D721Med (cell line): ENCODE measurements at regions not wholly inside any gene's neighbourhood (a gene's known extent, or its start where the extent isn't known, plus 50 kb on each side); places are given as distances from the start of the nearest gene placed in this dataset.

ENCODE experiments used
- DNase-seq: peaks from one replicate; pipeline ENCODE4 v3.0.0; 2011; ENCODE audit warnings: low spot score; ENCODE audit not compliant: insufficient read length
- FAIRE-seq: peaks from 2 replicates; lab custom pipeline; 2011; peaks lifted over from hg19 to GRCh38; lab: Jason Lieb, UNC
- TF ChIP-seq, protein P1 (sequence below): IDR thresholded peaks from 2 replicates; pipeline ENCODE4 v1.5.1; 2012; ENCODE audit warnings: mild to moderate bottlenecking, control low read depth; ENCODE audit not compliant: insufficient read depth; ENCODE audit errors: missing control alignments

DNA sequence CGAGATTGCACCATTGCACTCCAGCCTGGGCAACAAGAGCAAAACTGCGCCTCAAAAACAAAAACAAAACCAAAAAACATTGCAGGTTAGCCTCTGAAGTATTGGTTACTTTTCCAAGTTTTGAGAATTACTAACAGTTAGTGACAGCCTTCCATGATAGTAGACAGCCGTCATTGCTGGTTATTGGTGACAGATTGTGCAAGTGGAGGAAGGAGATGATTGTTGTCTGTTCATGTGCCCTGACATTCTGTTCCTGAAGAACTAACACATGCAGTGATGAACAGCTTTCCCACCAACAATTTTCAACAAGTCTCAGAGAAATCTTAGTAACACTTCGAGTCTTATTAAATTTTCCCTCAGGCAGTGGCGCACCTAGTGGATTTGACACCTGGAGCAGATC lies 89.3 kb upstream of the NAP1L1 start:
- FAIRE-seq (no peak), DNase-seq (no peak)
- TF ChIP-seq, protein P1, sequence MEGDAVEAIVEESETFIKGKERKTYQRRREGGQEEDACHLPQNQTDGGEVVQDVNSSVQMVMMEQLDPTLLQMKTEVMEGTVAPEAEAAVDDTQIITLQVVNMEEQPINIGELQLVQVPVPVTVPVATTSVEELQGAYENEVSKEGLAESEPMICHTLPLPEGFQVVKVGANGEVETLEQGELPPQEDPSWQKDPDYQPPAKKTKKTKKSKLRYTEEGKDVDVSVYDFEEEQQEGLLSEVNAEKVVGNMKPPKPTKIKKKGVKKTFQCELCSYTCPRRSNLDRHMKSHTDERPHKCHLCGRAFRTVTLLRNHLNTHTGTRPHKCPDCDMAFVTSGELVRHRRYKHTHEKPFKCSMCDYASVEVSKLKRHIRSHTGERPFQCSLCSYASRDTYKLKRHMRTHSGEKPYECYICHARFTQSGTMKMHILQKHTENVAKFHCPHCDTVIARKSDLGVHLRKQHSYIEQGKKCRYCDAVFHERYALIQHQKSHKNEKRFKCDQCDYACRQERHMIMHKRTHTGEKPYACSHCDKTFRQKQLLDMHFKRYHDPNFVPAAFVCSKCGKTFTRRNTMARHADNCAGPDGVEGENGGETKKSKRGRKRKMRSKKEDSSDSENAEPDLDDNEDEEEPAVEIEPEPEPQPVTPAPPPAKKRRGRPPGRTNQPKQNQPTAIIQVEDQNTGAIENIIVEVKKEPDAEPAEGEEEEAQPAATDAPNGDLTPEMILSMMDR, result no peak

DNA sequence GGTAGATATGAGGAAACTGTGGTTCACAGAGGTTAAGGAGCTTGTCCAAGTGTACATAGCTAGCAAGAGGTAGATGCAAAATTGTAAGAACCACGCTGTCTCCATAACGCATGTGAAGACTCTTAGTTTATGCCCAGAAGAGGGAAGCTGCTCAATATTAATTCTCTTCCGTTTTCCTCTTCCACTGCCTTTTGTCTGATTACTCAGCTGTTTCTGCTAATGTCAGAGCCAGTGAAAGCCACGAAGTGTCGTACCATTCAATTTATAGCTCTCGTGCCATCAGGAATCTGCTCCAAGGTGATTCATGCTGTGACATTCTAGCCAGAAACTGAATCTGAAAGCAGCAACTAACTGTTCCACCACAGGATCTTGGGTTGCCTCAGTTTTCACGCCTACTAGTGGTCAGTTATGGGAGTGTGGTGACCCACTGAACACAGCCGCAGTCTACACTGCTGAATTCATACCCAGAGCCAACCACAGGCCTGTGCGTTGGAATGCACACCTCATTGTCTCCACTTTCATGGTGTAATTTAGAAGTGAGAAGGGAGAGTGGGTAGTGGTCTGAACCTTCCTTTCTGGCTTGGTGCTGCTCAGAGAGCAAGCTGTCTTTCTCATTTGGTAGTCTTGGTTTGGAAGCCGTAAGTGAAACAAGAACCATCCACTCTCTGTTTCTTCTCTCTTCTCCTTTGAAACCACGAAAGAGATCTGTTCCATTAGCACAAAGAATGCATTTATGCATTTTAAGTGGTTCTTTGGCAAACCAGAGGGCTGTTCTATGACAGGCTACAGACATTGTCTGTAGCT lies 74.2 kb upstream of the NAP1L1 start:
- DNase-seq, result no peak
- TF ChIP-seq, protein P1, result peak; percentile 37
- no peak for FAIRE-seq

- TF ChIP-seq, protein P1, result no peak
- FAIRE-seq (no peak), DNase-seq (no peak)
These were observed 72.2 kb upstream of the NAP1L1 start for GRCh38 chr12:76156726-76157125.

GRCh38 chr12:76156314-76156713 lies 71.8 kb upstream of the NAP1L1 start:
- FAIRE-seq (no peak), DNase-seq (no peak)
- TF ChIP-seq, protein P1, result no peak

DNA sequence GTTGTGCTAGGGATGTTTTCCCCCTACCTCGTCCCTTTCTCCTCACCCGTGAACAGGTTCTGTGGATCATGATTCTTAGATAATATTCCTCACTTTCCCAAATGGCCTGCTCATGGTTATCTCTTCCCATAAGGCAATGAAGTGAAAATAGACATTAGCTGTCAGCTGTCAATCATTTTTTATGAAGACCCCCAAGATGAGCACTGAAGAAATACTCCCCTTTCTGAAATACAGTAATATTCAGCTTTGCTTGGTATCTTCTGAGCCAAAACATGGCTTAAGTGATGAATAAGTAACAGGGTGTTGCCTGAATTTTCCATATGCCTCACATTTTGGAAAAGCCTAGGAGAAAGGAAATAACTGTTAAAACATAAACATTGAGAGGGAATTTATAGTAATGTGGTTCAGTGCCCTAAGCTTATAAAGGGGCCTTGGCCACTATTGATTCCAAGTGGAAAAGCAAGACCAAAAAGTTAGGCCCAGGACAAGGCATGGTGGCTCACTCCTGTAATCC lies 70.7 kb upstream of the NAP1L1 start:
- TF ChIP-seq, protein P1, result no peak
- DNase-seq (no peak), FAIRE-seq (no peak)

GRCh38 chr12:76153616-76154015 lies 69.1 kb upstream of the NAP1L1 start:
- TF ChIP-seq, protein P1, result no peak
- FAIRE-seq (no peak), DNase-seq (no peak)
